Spinal cord (tissue), 9 donors: ENCODE measurements at regions not wholly inside any gene's neighbourhood (a gene's known extent, or its start where the extent isn't known, plus 50 kb on each side); places are given as distances from the start of the nearest gene placed in this dataset.

ENCODE experiments used
- DNase-seq, 6 donors: peaks; one replicate each; pipeline versions ENCODE4 v3.0.0 to v3.0.0-alpha.2; 2013 to 2015; ENCODE audit warnings: low spot score in 6 of 6, low read depth in 4 of 6
- H3K27ac ChIP-seq: one replicate; pipeline ENCODE4 v1.5.1; 2013; ENCODE audit warnings: low read depth, low read length, control low read depth
- H3K27me3 ChIP-seq: one replicate; pipeline ENCODE4 v1.6.1; 2013; ENCODE audit warnings: low read length; ENCODE audit not compliant: control insufficient read depth, insufficient read depth
- H3K36me3 ChIP-seq: one replicate; pipeline ENCODE4 v1.6.1; 2013; ENCODE audit warnings: low read length; ENCODE audit not compliant: control insufficient read depth, insufficient read depth
- H3K4me1 ChIP-seq: one replicate; pipeline ENCODE4 v1.6.1; 2013; ENCODE audit warnings: low read length; ENCODE audit not compliant: control insufficient read depth, insufficient read depth
- H3K4me3 ChIP-seq: one replicate; pipeline ENCODE4 v1.5.1; 2013; ENCODE audit warnings: low read depth, low read length, control low read depth
- H3K9me3 ChIP-seq: one replicate; pipeline ENCODE4 v1.6.1; 2013; ENCODE audit warnings: low read length; ENCODE audit not compliant: control insufficient read depth, insufficient read depth
- WGBS: methylation state at CpG from one replicate; pipeline ENCODE4 v1.1.5; 2013; ENCODE audit warnings: missing lambda C conversion rate; ENCODE audit not compliant: insufficient coverage; 5-methylcytosine and 5-hydroxymethylcytosine counted together
- donor health status: healthy.

- no CpG with 5 or more reads among the region's 4 CpGs for WGBS
- Histone ChIP-seq H3K4me1 (no peaks in the 10 kb centered on the region), H3K9me3 (no peaks in the 10 kb centered on the region), H3K27me3 (no peaks in the 10 kb centered on the region), H3K4me3 (no peak overlapping the region), H3K36me3 (no peaks in the 10 kb centered on the region), H3K27ac (no peak overlapping the region)
- no peak for DNase-seq
Measured at GRCh38 chr1:191959856-191960255, 198.4 kb upstream of the RGS18 start.

GRCh38 chr1:191963286-191963685, 195.0 kb upstream of the RGS18 start:
- Histone ChIP-seq H3K4me3 (no peak overlapping the region), H3K36me3 (no peaks in the 10 kb centered on the region), H3K9me3 (no peaks in the 10 kb centered on the region), H3K27ac (no peak overlapping the region), H3K27me3 (no peaks in the 10 kb centered on the region), H3K4me1 (no peaks in the 10 kb centered on the region)
- 100% methylated on average over 1 of the region's 2 CpGs for WGBS
- no peak for DNase-seq

- H3K27ac ChIP-seq: no peak overlapping the region
- no peaks in the 10 kb centered on the region for H3K9me3 ChIP-seq
- H3K4me3 ChIP-seq: no peak overlapping the region
- WGBS: no CpG with 5 or more reads among the region's 3 CpGs
- DNase-seq: no peak
- H3K4me1 ChIP-seq: no peaks in the 10 kb centered on the region
- H3K27me3 ChIP-seq: no peaks in the 10 kb centered on the region
- no peaks in the 10 kb centered on the region for H3K36me3 ChIP-seq
Measured at GRCh38 chr1:191963781-191964455, 194.3 kb upstream of the RGS18 start.

GRCh38 chr1:191969290-191969689, 189.0 kb upstream of the RGS18 start:
- Histone ChIP-seq H3K36me3 (no peaks in the 10 kb centered on the region), H3K27me3 (no peaks in the 10 kb centered on the region), H3K27ac (no peak overlapping the region), H3K4me1 (no peaks in the 10 kb centered on the region), H3K9me3 (no peaks in the 10 kb centered on the region), H3K4me3 (no peak overlapping the region)
- peak in 1 of 6 donors; percentile 72 for DNase-seq
- no CpG with 5 or more reads among the region's 5 CpGs for WGBS

- Histone ChIP-seq H3K27ac (no peak overlapping the region), H3K27me3 (no peaks in the 10 kb centered on the region), H3K36me3 (no peaks in the 10 kb centered on the region), H3K9me3 (no peaks in the 10 kb centered on the region), H3K4me1 (no peaks in the 10 kb centered on the region), H3K4me3 (no peak overlapping the region)
- WGBS: no CpG with 5 or more reads among the region's 1 CpG
- peak in 1 of 6 donors; percentile 22 for DNase-seq
Measured at GRCh38 chr1:191970116-191970515, 188.1 kb upstream of the RGS18 start.

- H3K4me3 ChIP-seq: no peak overlapping the region
- no peaks in the 10 kb centered on the region for H3K36me3 ChIP-seq
- no peaks in the 10 kb centered on the region for H3K4me1 ChIP-seq
- no peaks in the 10 kb centered on the region for H3K27me3 ChIP-seq
- no peak for DNase-seq
- WGBS: 100% methylated on average over 2 of the region's 3 CpGs
- H3K27ac ChIP-seq: no peak overlapping the region
- H3K9me3 ChIP-seq: no peaks in the 10 kb centered on the region
Measured at GRCh38 chr1:191971447-191971846, 186.8 kb upstream of the RGS18 start.

GRCh38 chr1:191974004-191974403, 184.3 kb upstream of the RGS18 start:
- H3K27me3 ChIP-seq: no peaks in the 10 kb centered on the region
- H3K9me3 ChIP-seq: no peaks in the 10 kb centered on the region
- no peak overlapping the region for H3K4me3 ChIP-seq
- H3K4me1 ChIP-seq: no peaks in the 10 kb centered on the region
- WGBS: 80% methylated on average over 1 of the region's 2 CpGs
- H3K36me3 ChIP-seq: no peaks in the 10 kb centered on the region
- H3K27ac ChIP-seq: no peak overlapping the region
- DNase-seq: no peak

- H3K4me3 ChIP-seq: no peak overlapping the region
- no peaks in the 10 kb centered on the region for H3K4me1 ChIP-seq
- H3K27me3 ChIP-seq: no peaks in the 10 kb centered on the region
- H3K36me3 ChIP-seq: no peaks in the 10 kb centered on the region
- DNase-seq: no peak
- no peak overlapping the region for H3K27ac ChIP-seq
- peaks cover 8% of the 10 kb centered on the region for H3K9me3 ChIP-seq
- WGBS: no CpG with 5 or more reads among the region's 1 CpG
Measured at GRCh38 chr1:191977874-191978506, 180.3 kb upstream of the RGS18 start.

GRCh38 chr1:191984856-191985255, 173.4 kb upstream of the RGS18 start:
- no peak for DNase-seq
- Histone ChIP-seq H3K4me1 (no peaks in the 10 kb centered on the region), H3K4me3 (no peak overlapping the region), H3K36me3 (no peaks in the 10 kb centered on the region), H3K9me3 (peaks cover 8% of the 10 kb centered on the region), H3K27me3 (no peaks in the 10 kb centered on the region), H3K27ac (no peak overlapping the region)
- 94% methylated on average over 4 of the region's 6 CpGs for WGBS

GRCh38 chr1:191992118-191992517, 166.1 kb upstream of the RGS18 start:
- DNase-seq: no peak
- Histone ChIP-seq H3K36me3 (no peaks in the 10 kb centered on the region), H3K27me3 (no peaks in the 10 kb centered on the region), H3K27ac (no peak overlapping the region), H3K4me3 (no peak overlapping the region), H3K9me3 (no peaks in the 10 kb centered on the region), H3K4me1 (no peaks in the 10 kb centered on the region)
